PFSK-1 (cell line): ENCODE measurements at regions not wholly inside any gene's neighbourhood (a gene's known extent, or its start where the extent isn't known, plus 50 kb on each side); places are given as distances from the start of the nearest gene placed in this dataset.

Source experiments
- FOXP2 ChIP-seq: optimal IDR thresholded peaks from 2 replicates; pipeline ENCODE3; 2011; ENCODE audit warnings: borderline replicate concordance, control low read depth, inconsistent platforms; ENCODE audit not compliant: insufficient read depth; ENCODE audit errors: extremely low read length, extremely low read depth
- POLR2AphosphoS5 ChIP-seq: IDR thresholded peaks from 2 replicates; pipeline ENCODE4 v1.6.1; 2012; ENCODE audit warnings: low read depth, mild to moderate bottlenecking, control low read depth, low read length, moderate library complexity
- SIN3A ChIP-seq: IDR thresholded peaks from 2 replicates; pipeline ENCODE4 v1.6.1; 2012; ENCODE audit warnings: mild to moderate bottlenecking, low read length, moderate library complexity, borderline replicate concordance; ENCODE audit not compliant: insufficient read depth
- TAF1 ChIP-seq: IDR thresholded peaks from 2 replicates; pipeline ENCODE4 v1.6.1; 2012; ENCODE audit warnings: low read length, control low read depth, borderline replicate concordance; ENCODE audit not compliant: insufficient read depth
- TF ChIP-seq, protein P1 (sequence below), 2 experiments: IDR thresholded peaks; 2 replicates each; pipeline versions ENCODE4 v1.6.1 to v1.8.0; 2011 to 2012; ENCODE audit warnings: low read depth in 2 of 2, low read length in 2 of 2, control low read depth in 1 of 2, inconsistent platforms in 1 of 2, mild to moderate bottlenecking in 1 of 2, moderate library complexity in 1 of 2; ENCODE audit not compliant: insufficient read depth in 1 of 2

DNA sequence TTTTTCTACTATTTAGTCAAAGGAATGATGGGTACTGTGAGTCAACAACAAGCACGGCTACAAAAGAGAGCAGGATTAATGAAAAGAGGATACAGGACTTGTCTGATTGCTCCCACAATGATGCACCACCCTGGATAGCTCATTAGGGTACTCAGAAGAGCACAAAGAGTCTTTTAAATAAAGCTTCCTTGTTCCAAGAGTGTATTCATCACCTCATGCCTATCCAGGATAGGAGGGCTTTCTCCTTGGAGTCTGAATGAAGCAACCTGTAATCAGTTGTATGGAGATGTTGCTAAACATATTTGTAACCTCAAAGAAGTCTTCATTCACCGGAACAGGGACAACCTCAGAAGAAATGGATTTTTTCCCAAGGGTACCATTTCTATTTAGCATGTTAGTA is 219.5 kb upstream of the TMEM161B start:
- TF ChIP-seq POLR2AphosphoS5 (no peak), TAF1 (no peak), FOXP2 (no peak), SIN3A (no peak)
- TF ChIP-seq, protein P1, sequence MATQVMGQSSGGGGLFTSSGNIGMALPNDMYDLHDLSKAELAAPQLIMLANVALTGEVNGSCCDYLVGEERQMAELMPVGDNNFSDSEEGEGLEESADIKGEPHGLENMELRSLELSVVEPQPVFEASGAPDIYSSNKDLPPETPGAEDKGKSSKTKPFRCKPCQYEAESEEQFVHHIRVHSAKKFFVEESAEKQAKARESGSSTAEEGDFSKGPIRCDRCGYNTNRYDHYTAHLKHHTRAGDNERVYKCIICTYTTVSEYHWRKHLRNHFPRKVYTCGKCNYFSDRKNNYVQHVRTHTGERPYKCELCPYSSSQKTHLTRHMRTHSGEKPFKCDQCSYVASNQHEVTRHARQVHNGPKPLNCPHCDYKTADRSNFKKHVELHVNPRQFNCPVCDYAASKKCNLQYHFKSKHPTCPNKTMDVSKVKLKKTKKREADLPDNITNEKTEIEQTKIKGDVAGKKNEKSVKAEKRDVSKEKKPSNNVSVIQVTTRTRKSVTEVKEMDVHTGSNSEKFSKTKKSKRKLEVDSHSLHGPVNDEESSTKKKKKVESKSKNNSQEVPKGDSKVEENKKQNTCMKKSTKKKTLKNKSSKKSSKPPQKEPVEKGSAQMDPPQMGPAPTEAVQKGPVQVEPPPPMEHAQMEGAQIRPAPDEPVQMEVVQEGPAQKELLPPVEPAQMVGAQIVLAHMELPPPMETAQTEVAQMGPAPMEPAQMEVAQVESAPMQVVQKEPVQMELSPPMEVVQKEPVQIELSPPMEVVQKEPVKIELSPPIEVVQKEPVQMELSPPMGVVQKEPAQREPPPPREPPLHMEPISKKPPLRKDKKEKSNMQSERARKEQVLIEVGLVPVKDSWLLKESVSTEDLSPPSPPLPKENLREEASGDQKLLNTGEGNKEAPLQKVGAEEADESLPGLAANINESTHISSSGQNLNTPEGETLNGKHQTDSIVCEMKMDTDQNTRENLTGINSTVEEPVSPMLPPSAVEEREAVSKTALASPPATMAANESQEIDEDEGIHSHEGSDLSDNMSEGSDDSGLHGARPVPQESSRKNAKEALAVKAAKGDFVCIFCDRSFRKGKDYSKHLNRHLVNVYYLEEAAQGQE (IDR thresholded peaks at IDR 0.05; ENCODE audit: insufficient read depth in 1 of 2, low read depth in 2 of 2, low read length in 2 of 2): no peak
